HL-60/S4 treated with phorbol 12-myristate 13-acetate at 8.2 ng/mL for 4 days and 3 days (cell line): ENCODE measurements at regions not wholly inside any gene's neighbourhood (a gene's known extent, or its start where the extent isn't known, plus 50 kb on each side); places are given as distances from the start of the nearest gene placed in this dataset.

Experiments
- in situ Hi-C: fragments of 300-500 bp; cut with MboI; formaldehyde crosslinking; loops from 2 replicates; pipeline ENCODE4 v1.15.0; 2022; ENCODE audit warnings: low sequenced_read_pairs

GRCh38 chr4:130127297-130127696 is 1031.3 kb downstream of the C4orf33 start:
- in situ Hi-C loops, result no loop called here

DNA sequence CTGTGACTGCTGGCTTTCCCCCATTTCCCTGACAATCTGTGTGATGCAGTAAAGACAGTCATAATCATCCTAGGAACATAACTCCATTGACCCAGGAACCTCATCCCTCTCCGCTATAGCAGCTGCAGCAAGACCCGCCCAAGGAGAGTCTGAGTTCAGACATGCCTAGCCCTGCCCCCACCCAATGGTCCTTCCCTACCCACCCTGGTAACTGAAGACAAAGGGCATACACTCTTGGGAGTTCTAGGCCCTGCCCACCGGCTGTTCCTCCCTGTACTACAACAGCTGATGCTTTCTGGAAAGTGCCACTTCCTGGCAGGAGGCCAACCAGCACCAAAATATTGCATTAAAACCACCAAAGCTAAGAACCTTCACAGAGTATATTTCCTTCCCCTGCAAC is 1035.6 kb downstream of the C4orf33 start:
- in situ Hi-C loops, result no loop called here

DNA sequence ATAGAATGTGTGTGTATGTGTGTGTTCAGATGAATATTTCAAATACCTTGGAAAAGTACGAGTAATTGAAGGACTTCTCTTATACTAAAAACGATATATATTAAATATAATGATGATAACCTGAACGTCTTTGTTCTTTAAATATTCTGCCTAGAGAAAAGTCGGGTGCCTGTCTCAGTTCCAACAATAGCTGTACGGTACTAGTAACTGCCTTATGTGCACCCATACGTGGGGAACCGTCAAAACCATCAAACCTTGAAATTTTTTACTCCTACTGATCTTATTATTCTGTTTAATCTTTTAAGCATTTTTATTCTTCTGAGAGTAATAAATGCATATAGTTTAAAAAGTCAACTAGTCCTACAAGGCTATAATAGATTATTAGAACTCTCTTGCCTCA is 1045.7 kb downstream of the C4orf33 start:
- in situ Hi-C loops, result no loop called here

GRCh38 chr4:130143656-130144055 is 1047.7 kb downstream of the C4orf33 start:
- in situ Hi-C loops, result no loop called here

GRCh38 chr4:130146773-130147172 is 1050.8 kb downstream of the C4orf33 start:
- in situ Hi-C loops, result no loop called here

GRCh38 chr4:130147641-130148040 is 1051.7 kb downstream of the C4orf33 start:
- in situ Hi-C loops, result no loop called here

DNA sequence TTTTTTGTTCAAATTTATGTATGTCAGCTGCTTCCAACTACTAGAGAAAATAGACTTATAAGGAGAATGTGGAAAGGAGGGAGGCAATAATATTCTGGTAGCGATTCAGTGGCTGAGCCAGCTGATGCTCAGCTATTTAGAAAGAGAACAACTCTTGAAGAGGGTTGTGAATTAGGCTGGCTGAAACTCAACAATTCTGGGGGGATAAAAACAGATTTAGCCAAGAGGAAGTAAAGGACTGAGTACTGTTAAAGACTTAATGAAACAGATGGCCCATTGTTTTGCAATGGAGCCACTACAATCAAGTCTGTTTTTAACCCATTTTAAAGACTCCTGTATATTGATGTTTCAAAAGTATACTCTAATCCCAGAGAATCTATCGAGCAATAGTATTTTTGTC is 1058.9 kb downstream of the C4orf33 start:
- in situ Hi-C loops, result no loop called here

DNA sequence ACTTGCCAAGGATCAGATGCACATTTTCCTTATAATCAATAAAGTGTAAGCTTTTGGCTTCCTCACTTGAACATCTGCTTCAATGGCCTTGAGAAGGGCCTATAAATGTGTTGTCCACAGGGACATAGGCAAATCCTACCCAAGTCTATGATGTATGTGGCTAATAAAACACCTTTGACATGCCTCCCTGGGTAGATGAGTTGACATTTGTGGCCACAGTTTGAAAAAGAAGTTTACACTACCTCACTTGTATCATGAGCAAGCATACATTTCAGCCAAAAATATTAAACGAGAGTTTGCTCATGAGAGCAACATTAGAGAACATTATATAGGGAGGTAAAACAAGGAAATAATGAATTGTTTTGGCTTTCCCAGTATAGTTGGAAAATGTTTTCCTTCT is 1067.7 kb downstream of the C4orf33 start:
- in situ Hi-C loops, result no loop called here

DNA sequence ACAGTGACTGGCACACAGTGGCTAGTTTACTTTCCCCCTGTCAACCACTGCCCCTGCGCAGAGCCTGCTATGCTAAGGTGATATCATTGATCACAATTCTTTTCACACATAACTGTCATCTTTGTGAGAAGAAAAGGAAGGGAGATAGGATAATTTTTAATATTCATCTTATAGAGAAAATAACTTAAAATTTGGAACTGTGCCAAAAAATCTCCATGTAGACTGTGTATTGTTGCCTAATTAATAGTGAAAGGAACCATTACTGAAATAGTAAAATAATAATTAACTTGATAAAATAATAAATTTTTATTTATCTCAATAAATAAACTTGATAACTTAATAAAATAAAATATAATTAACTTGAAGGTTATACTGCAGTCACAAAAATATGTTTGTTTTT is 1069.4 kb downstream of the C4orf33 start:
- in situ Hi-C loops, result no loop called here

DNA sequence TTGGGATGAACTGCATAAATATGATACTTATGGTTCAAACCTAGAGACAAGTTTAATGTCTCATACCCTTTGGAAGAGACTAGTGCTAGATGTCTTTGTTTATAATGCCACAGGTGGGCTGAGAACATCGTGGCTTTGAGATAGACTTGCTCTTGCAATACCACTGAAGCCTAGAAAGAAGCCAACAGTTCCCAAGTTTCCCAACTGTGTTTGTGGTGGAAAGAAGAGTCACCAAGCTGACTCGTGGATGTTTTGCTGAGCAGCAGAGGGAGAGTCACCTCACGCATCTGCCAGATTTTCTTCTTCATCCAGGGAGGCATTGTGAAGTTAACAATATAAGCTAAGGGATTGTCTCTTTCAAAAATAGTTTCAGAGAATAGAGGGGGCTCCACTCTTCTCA is 1076.2 kb downstream of the C4orf33 start:
- in situ Hi-C loops, result no loop called here

DNA sequence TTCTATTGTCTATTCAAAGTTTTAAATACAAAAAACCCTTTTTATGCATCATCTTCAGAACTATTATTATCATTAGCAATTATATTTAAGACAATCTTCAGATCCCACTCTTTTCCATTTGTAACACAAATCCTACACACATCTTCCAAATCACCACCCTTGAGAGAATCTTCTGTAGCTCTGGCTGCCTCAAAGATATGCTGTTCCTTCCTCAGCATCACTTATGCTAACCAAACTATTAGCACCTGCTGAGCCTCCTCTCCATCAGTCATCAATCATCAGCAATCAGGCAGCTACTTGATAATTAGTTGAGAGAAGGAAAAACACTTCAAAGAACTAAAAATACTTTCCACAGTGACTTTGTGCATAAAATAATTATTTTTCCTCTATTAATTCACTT is 1082.2 kb downstream of the C4orf33 start:
- in situ Hi-C loops, result no loop called here

DNA sequence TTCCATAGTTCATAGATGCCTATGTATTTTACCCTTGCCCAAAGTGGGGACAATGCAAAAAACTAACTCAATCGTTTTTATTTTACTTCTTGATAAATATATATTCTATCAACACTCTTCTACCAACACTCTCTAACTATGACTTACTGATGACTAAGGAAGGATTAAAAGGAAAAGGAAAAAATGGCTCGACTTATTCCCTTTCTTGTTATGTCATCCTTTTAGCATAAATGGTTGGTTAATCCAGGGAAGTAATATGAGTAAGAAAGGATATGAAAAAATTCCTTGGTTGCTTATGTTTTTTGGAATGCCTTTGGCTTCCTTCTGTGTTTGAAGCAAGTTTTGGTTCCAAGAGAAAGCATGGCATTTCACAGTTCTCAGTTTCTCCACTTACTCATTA is 1087.1 kb downstream of the C4orf33 start:
- in situ Hi-C loops, result no loop called here

DNA sequence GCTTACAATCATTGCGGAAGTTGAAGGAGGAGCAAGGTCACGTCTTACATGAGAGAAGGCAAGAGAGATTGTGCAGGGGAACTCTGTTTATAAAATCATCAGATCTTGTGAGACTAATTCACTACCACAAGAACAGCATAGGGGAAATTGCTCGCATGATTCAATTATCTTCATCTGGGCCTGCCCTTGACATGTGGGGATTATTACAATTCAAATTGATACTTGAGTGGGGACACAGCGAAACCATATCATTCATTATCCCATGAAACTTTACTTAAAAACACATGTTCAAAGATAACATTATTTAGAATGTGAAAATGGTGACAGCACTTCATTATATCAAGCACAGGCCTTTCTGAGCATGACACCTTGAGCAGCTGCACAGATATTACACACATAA is 1087.8 kb downstream of the C4orf33 start:
- in situ Hi-C loops, result no loop called here

DNA sequence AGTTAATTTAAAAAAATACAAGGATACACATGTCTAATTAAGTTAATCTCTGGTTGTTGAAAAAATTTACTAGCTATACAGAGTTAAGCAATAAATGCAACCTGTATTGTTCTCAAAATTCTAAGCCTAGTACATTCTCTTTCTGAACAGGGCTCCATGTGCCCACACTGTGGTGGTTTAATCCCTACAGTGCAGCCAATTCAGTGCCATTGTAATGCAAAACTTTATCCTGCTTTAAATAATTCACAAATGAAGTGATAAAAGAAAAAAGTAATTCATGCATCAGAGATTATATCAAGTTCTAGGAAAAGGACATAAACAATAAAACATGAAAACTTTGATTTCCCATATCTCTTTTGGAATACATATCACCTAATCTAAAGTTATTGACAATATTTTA is 1089.2 kb downstream of the C4orf33 start:
- in situ Hi-C loops, result no loop called here

- in situ Hi-C loops, result no loop called here
Observed at GRCh38 chr4:130186931-130187330, 1091.0 kb downstream of the C4orf33 start.

- in situ Hi-C loops, result no loop called here
Observed at GRCh38 chr4:130187587-130187986, 1091.6 kb downstream of the C4orf33 start.

DNA sequence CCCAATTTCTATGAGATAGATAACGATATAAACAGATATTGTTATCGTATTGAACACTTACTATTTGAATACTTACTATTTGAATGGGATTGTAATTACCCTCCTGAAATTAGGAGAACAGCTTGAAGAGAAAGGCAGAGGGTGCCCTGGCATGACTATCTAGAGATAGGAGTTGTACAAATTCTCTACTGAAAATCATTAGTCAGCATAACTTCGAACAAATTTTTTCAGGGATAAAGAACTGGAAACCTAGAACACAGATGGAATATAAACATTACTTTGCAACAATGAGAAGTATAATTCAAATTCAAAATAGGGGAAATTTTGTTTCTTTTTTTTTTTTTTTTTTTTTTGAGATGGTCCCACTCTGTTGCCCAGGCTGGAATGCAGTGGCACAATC is 1096.8 kb downstream of the C4orf33 start:
- in situ Hi-C loops, result no loop called here

DNA sequence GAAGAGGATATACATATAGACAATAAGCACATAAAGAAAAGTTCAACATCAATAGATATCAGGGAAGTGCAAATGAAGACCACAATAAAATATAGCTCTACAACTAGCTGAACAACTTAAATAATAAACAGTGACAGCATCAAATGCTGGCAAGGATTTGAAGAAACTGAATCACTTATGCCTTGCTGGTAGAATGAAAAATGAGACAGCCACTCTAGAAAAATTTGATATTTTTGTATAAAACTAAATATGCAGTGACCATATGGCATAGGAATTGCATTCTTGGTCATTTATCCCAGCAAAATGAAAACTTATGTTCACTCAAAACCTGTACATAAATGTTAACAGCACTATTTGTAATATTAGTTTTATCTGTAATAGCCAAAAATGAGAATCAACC is 1102.0 kb downstream of the C4orf33 start:
- in situ Hi-C loops, result no loop called here

DNA sequence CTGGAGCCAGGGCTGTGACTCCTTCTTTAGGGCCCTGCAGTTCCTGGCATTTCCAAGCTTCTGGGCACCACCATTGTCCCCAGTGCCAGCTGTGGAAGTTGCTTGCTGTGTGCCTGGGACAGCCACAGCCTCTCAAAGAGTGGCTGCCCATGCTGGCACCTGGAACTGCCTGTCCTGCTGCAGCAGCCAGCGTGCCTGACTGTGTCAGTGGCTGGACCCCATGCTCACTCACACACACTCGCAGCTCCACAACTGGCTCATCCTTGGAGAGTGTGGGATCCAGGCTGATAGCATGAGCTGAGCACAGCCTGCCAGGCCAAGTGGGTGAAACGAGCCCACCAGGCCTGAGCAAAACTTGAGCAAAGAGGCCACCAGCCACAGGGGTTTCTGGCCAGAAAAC is 1107.6 kb downstream of the C4orf33 start:
- in situ Hi-C loops, result no loop called here

GRCh38 chr4:130210864-130211263 is 1114.9 kb downstream of the C4orf33 start:
- in situ Hi-C loops, result no loop called here

DNA sequence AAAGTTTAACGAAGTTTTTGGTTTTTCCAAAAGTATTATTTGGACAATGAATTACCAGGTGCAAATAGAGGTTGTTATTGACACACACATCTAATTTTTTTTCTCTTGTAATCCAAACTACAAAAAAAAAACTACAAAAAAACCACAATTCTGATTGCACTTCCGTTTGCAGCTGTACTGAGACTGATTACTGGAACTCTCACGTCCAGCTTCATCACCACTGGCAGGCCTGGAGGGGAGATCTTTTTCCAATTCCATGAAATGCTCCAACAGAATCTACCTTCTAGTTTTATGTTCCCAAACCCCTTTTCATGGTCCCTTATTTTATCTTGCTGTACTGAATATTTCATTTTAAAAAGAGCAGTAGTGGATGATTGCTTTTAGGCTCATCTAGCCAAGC is 1118.3 kb downstream of the C4orf33 start:
- in situ Hi-C loops, result no loop called here

GRCh38 chr4:130233377-130234047 is 1137.6 kb downstream of the C4orf33 start:
- in situ Hi-C loops, result no loop called here

DNA sequence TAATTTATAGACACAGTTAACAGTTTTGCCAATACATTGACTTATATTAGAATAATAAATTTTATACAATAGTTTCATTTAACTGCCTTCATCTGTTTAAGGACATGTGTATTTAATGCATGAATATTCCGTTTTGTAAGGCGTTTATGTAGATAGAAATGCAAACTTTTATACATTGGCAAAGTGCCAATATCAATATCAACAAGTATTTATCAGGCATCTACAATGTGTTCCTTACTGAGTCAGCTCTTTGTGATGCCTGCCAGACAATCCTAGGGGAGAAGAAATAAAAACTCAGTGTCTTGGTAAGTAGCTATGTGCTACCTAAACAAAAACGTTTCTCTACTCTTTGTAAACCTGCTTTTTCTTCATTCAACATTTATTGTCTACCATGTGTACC is 1142.2 kb downstream of the C4orf33 start:
- in situ Hi-C loops, result no loop called here
